HAP-1 (cell line): ENCODE measurements at regions not wholly inside any gene's neighbourhood (a gene's known extent, or its start where the extent isn't known, plus 50 kb on each side); places are given as distances from the start of the nearest gene placed in this dataset.
A peak's percentile ranks its signal among the peaks of the same experiment; 100 is the strongest.

Source experiments
- DNase-seq, 2 experiments: peaks; one replicate each; pipeline ENCODE4 v3.0.0-alpha.2; 2016 to 2020; ENCODE audit warnings: low spot score in 2 of 2
- H3K27me3 ChIP-seq: fragments of 250-450 bp; sonication (Bioruptor Pico); 2 replicates; pipeline ENCODE4 v1.5.1; 2020; ENCODE audit warnings: low read depth, mild to moderate bottlenecking, moderate library complexity
- H3K36me3 ChIP-seq: fragments of 250-450 bp; sonication (Bioruptor Pico); replicated peaks from 2 replicates; pipeline ENCODE4 v1.5.1; 2020; ENCODE audit warnings: mild to moderate bottlenecking
- H3K4me1 ChIP-seq: fragments of 250-450 bp; sonication (Bioruptor Pico); 2 replicates; pipeline ENCODE4 v1.5.1; 2020; ENCODE audit warnings: mild to moderate bottlenecking
- H3K4me3 ChIP-seq: fragments of 250-450 bp; sonication (Bioruptor Pico); 2 replicates; pipeline ENCODE4 v1.5.1; 2020; ENCODE audit warnings: mild to moderate bottlenecking, moderate library complexity
- H3K9me3 ChIP-seq: fragments of 250-450 bp; sonication (Bioruptor Pico); 2 replicates; pipeline ENCODE4 v1.5.1; 2020; ENCODE audit warnings: mild to moderate bottlenecking, moderate library complexity
- in situ Hi-C: fragments of 300-500 bp; cut with MboI; formaldehyde crosslinking; loops from 3 replicates; pipeline ENCODE4 v1.14.3; 2020; ENCODE audit warnings: low sequenced_read_pairs, inconsistent platforms, mixed read lengths

- H3K4me1 ChIP-seq = no peaks in the 10 kb centered on the region
- H3K9me3 ChIP-seq = no peaks in the 10 kb centered on the region
- no peak for DNase-seq
- H3K27me3 ChIP-seq = no peaks in the 10 kb centered on the region
- in situ Hi-C loops = no loop called here
- no peak overlapping the region for H3K4me3 ChIP-seq
- H3K36me3 ChIP-seq = no peaks in the 10 kb centered on the region
These were observed 498.7 kb upstream of the NEGR1 start for GRCh38 chr1:72781038-72781437.

DNA sequence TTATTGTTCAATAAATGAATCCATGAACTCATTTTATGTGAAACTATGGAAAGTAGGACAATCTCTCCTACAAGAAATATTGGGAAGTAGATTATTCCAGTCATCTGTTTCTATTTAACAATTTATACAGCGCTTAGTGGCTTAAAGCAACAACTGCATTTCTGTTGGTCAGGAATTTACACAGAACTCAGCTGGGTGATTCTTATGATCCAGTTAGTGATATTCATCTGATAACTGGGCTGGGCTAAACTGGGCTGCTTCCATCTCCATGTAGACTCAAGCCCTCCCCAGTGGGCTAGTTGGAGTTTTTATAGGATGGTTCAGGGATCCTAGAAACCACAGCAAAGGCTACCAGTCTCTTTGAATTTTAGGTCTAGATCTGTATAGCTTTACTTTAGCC is 497.9 kb upstream of the NEGR1 start:
- in situ Hi-C loops = no loop called here
- Histone ChIP-seq H3K27me3 (no peaks in the 10 kb centered on the region), H3K4me1 (no peaks in the 10 kb centered on the region), H3K9me3 (no peaks in the 10 kb centered on the region), H3K36me3 (no peaks in the 10 kb centered on the region), H3K4me3 (no peak overlapping the region)
- no peak for DNase-seq

- in situ Hi-C loops = no loop called here
- no peaks in the 10 kb centered on the region for H3K4me1 ChIP-seq
- no peaks in the 10 kb centered on the region for H3K36me3 ChIP-seq
- H3K27me3 ChIP-seq = no peaks in the 10 kb centered on the region
- H3K4me3 ChIP-seq = no peak overlapping the region
- H3K9me3 ChIP-seq = no peaks in the 10 kb centered on the region
- DNase-seq = no peak
These were observed 495.6 kb upstream of the NEGR1 start for GRCh38 chr1:72777918-72778317.

DNA sequence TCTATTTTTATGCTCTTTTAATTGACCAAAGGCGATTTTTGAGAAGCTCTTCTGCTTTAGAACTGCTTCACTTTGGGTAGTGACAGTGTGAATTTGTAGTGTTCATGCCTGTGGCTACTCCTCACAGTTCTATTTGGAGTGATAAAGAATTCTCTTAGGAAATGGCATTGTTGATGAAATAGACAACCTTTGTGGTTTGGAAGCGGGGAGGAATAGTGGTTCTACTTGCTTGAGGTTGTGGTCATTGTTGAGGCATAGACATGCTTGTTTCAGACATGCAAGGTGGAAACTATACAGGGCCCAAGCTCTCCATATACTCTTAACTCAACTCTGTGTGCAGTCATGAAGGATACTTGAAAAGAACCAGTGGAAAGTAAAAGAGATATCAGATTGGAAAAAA is 481.1 kb upstream of the NEGR1 start:
- in situ Hi-C loops = no loop called here
- Histone ChIP-seq H3K27me3 (no peaks in the 10 kb centered on the region), H3K4me1 (peaks cover 12% of the 10 kb centered on the region), H3K36me3 (no peaks in the 10 kb centered on the region), H3K4me3 (no peak overlapping the region), H3K9me3 (no peaks in the 10 kb centered on the region)
- DNase-seq = no peak

- in situ Hi-C loops = no loop called here
These were observed 477.1 kb upstream of the NEGR1 start for GRCh38 chr1:72759486-72759885.

GRCh38 chr1:72757843-72758242 is 475.5 kb upstream of the NEGR1 start:
- DNase-seq = no peak
- no peaks in the 10 kb centered on the region for H3K9me3 ChIP-seq
- H3K36me3 ChIP-seq = no peaks in the 10 kb centered on the region
- no peaks in the 10 kb centered on the region for H3K27me3 ChIP-seq
- H3K4me1 ChIP-seq = peaks cover 12% of the 10 kb centered on the region
- in situ Hi-C loops = no loop called here
- no peak overlapping the region for H3K4me3 ChIP-seq

More at GRCh38 chr1:72759486-72759885, 477.1 kb upstream of the NEGR1 start:
- Histone ChIP-seq H3K27me3 (no peaks in the 10 kb centered on the region), H3K4me3 (no peak overlapping the region), H3K9me3 (no peaks in the 10 kb centered on the region), H3K4me1 (peaks cover 12% of the 10 kb centered on the region), H3K36me3 (no peaks in the 10 kb centered on the region)
- no peak for DNase-seq

GRCh38 chr1:72745413-72745812 is 463.1 kb upstream of the NEGR1 start:
- H3K27me3 ChIP-seq = no peaks in the 10 kb centered on the region
- DNase-seq = no peak
- in situ Hi-C loops = no loop called here
- H3K4me3 ChIP-seq = no peak overlapping the region
- no peaks in the 10 kb centered on the region for H3K9me3 ChIP-seq
- no peaks in the 10 kb centered on the region for H3K4me1 ChIP-seq
- H3K36me3 ChIP-seq = no peaks in the 10 kb centered on the region

- in situ Hi-C loops = no loop called here
- H3K9me3 ChIP-seq = no peaks in the 10 kb centered on the region
- no peak for DNase-seq
- no peaks in the 10 kb centered on the region for H3K27me3 ChIP-seq
- H3K36me3 ChIP-seq = no peaks in the 10 kb centered on the region
- H3K4me3 ChIP-seq = no peak overlapping the region
- no peaks in the 10 kb centered on the region for H3K4me1 ChIP-seq
These were observed 452.1 kb upstream of the NEGR1 start for GRCh38 chr1:72734415-72734814.

- DNase-seq = peak in 1 of 2 experiments; percentile 29
- no peaks in the 10 kb centered on the region for H3K4me1 ChIP-seq
- in situ Hi-C loops = no loop called here
- no peak overlapping the region for H3K4me3 ChIP-seq
- H3K27me3 ChIP-seq = no peaks in the 10 kb centered on the region
- no peaks in the 10 kb centered on the region for H3K36me3 ChIP-seq
- no peaks in the 10 kb centered on the region for H3K9me3 ChIP-seq
These were observed 442.9 kb upstream of the NEGR1 start for GRCh38 chr1:72724951-72725861.

DNA sequence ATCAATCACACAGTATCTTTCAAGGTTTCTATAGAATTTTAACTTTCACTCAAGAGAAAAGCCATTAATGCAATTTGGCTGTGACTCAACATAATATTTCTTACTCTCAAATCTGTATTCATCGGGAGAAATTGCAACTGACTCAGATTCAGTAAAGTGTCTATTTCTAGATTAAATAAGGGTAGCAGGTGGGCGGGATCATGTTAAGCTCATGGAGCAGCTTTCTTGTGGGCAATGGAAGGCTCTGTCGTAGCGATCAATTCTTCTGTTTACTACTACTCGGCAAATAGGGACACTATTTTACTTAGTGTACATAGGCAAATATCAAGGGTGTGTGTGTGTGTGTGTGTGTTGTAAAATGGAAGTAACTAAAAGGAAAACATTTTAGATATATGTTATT is 423.6 kb upstream of the NEGR1 start:
- DNase-seq = no peak
- H3K4me1 ChIP-seq = no peaks in the 10 kb centered on the region
- no peaks in the 10 kb centered on the region for H3K9me3 ChIP-seq
- no peak overlapping the region for H3K4me3 ChIP-seq
- H3K27me3 ChIP-seq = no peaks in the 10 kb centered on the region
- in situ Hi-C loops = no loop called here
- H3K36me3 ChIP-seq = no peaks in the 10 kb centered on the region

GRCh38 chr1:72704841-72705477 is 422.6 kb upstream of the NEGR1 start:
- Histone ChIP-seq H3K9me3 (no peaks in the 10 kb centered on the region), H3K4me3 (no peak overlapping the region), H3K36me3 (no peaks in the 10 kb centered on the region), H3K27me3 (no peaks in the 10 kb centered on the region), H3K4me1 (no peaks in the 10 kb centered on the region)
- in situ Hi-C loops = no loop called here
- no peak for DNase-seq

- Histone ChIP-seq H3K36me3 (no peaks in the 10 kb centered on the region), H3K9me3 (no peaks in the 10 kb centered on the region), H3K4me1 (no peaks in the 10 kb centered on the region), H3K4me3 (no peak overlapping the region), H3K27me3 (no peaks in the 10 kb centered on the region)
- DNase-seq = no peak
- in situ Hi-C loops = no loop called here
These were observed 415.1 kb upstream of the NEGR1 start for GRCh38 chr1:72697410-72697809.

- Histone ChIP-seq H3K36me3 (no peaks in the 10 kb centered on the region), H3K27me3 (no peaks in the 10 kb centered on the region), H3K4me1 (no peaks in the 10 kb centered on the region), H3K4me3 (no peak overlapping the region), H3K9me3 (peaks cover 3% of the 10 kb centered on the region; the same call in 1 of the 2 replicates)
- in situ Hi-C loops = no loop called here
- DNase-seq = no peak
These were observed 411.6 kb upstream of the NEGR1 start for GRCh38 chr1:72693899-72694298.

- in situ Hi-C loops = no loop called here
- no peaks in the 10 kb centered on the region for H3K27me3 ChIP-seq
- no peaks in the 10 kb centered on the region for H3K4me1 ChIP-seq
These were observed 411.0 kb upstream of the NEGR1 start for GRCh38 chr1:72693376-72693775.

More at GRCh38 chr1:72693376-72693775, 411.0 kb upstream of the NEGR1 start:
- H3K36me3 ChIP-seq = no peaks in the 10 kb centered on the region
- H3K4me3 ChIP-seq = no peak overlapping the region
- no peak for DNase-seq
- peaks cover 3% of the 10 kb centered on the region; the same call in 1 of the 2 replicates for H3K9me3 ChIP-seq
